ENCODE measurements at regions not wholly inside any gene's neighbourhood (a gene's known extent, or its start where the extent isn't known, plus 50 kb on each side); places are given as distances from the start of the nearest gene placed in this dataset.
"Not testable (repeated sequence)": the region's sequence is repeated elsewhere in the genome, so short reads cannot be mapped to it uniquely, and the experiment has no call there.

DNA sequence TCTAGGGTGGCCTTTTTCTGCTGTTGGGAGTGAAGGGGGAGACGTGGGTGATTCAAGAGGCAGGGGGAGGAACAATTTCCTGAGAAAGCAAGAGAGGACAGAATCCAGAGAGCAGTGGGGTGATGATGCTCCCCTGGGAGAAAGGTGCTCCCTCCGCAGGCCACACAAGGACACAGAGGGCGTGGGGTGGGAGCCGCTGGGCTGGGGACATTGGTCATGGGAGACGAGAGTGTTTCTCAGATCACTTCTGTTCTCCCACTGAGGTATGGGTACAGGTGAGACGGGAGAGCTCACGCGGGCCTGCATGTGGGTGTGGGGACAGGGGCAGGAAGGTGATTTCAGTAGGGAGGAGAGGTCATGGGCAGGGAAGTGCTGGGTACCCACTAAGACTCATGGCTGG, 259.5 kb upstream of the CTBP2 start:
- no peaks in the 10 kb centered on the region for H3K4me1 Mint-ChIP-seq (ENCODE audit: low read depth)
- ATAC-seq (replicated peaks in 1 of 2) (no peak), DNase-seq (no peak)
- no peaks in the 10 kb centered on the region for H3K27me3 Mint-ChIP-seq (ENCODE audit: low read depth)
- H3K4me3 Mint-ChIP-seq: no peak overlapping the region
- peaks cover 3 to 5% of the 10 kb centered on the region in 2 donors for H3K9me3 Mint-ChIP-seq
- no peaks in the 10 kb centered on the region for H3K36me3 Mint-ChIP-seq (ENCODE audit: insufficient read depth in 2 of 2)
- H3K27ac Mint-ChIP-seq: no peak overlapping the region

DNA sequence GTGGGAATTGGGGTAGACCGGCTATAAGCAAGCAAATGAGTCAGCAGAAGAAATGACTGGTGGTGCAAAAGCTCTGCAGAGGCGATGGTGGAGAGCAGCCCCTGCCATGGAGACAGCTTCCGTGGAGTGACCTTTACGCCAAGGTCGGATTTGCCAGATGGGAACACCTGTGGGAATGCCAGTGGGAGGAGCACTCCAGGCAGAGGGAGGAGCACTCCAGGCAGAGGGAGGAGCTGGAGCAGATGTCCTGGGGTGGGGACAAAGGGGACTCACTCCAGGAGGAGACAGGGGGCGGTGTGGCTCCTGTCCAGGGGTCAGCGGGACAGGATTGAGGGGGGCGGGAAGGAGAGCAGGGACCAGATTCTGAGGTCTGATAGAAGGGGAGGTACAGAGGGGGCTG, 258.8 kb upstream of the CTBP2 start:
- no peak overlapping the region for H3K27ac Mint-ChIP-seq
- ATAC-seq (replicated peaks in 1 of 2) (no peak), DNase-seq (no peak)
- no peaks in the 10 kb centered on the region for H3K27me3 Mint-ChIP-seq (ENCODE audit: low read depth)
- no peaks in the 10 kb centered on the region for H3K4me1 Mint-ChIP-seq (ENCODE audit: low read depth)
- no peaks in the 10 kb centered on the region for H3K36me3 Mint-ChIP-seq (ENCODE audit: insufficient read depth in 2 of 2)
- H3K4me3 Mint-ChIP-seq: no peak overlapping the region
- peaks cover 3 to 5% of the 10 kb centered on the region in 2 donors for H3K9me3 Mint-ChIP-seq

DNA sequence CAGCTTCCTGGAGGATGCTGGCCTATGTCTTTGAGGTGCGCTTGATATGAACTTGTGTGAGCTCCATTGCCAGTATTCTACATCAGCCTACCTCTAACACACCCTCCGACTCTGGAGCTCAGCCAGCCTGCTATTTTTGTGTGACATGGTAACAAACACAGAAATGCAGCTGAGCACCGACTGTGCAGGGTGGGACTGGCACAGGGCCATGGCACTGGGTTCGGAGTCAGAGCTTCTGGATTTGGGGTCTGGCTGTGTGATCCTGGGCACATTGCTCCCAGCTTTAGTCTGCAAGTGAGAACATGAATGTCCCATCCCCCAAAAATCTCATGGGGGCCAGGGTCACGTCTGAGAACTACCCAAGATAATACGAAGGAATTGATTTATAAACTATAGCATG, 257.2 kb upstream of the CTBP2 start:
- no peaks in the 10 kb centered on the region for H3K27me3 Mint-ChIP-seq (ENCODE audit: low read depth)
- DNase-seq (no peak), ATAC-seq (replicated peaks in 1 of 2) (no peak)
- H3K9me3 Mint-ChIP-seq: peaks cover 3 to 5% of the 10 kb centered on the region in 2 donors
- no peaks in the 10 kb centered on the region for H3K4me1 Mint-ChIP-seq (ENCODE audit: low read depth)
- no peaks in the 10 kb centered on the region for H3K36me3 Mint-ChIP-seq (ENCODE audit: insufficient read depth in 2 of 2)
- H3K4me3 Mint-ChIP-seq: no peak overlapping the region
- H3K27ac Mint-ChIP-seq: no peak overlapping the region

DNA sequence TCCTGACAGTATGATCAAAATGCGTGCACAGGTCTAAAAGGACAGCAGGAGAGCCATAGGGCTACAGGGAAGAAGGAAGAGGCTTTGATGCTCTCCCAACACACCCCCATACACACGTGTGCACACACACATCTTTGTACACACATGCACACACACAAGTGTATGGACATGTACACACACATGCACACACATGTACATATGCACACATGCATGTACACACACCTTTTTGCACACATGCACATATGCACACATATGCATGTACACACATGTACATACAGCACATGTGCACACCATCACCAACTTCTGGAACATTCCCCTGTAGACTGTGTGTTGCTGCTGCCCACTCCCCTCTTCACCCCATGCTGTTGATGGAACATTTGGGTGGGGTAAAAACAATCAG, 255.6 kb upstream of the CTBP2 start:
- Mint-ChIP-seq H3K4me1 (ENCODE audit: low read depth) (no peaks in the 10 kb centered on the region), H3K4me3 (no peak overlapping the region), H3K27me3 (ENCODE audit: low read depth) (no peaks in the 10 kb centered on the region), H3K36me3 (ENCODE audit: insufficient read depth in 2 of 2) (no peaks in the 10 kb centered on the region), H3K9me3 (peaks cover 3 to 5% of the 10 kb centered on the region in 2 donors), H3K27ac (no peak overlapping the region)
- DNase-seq (no peak), ATAC-seq (replicated peaks in 1 of 2) (no peak)

DNA sequence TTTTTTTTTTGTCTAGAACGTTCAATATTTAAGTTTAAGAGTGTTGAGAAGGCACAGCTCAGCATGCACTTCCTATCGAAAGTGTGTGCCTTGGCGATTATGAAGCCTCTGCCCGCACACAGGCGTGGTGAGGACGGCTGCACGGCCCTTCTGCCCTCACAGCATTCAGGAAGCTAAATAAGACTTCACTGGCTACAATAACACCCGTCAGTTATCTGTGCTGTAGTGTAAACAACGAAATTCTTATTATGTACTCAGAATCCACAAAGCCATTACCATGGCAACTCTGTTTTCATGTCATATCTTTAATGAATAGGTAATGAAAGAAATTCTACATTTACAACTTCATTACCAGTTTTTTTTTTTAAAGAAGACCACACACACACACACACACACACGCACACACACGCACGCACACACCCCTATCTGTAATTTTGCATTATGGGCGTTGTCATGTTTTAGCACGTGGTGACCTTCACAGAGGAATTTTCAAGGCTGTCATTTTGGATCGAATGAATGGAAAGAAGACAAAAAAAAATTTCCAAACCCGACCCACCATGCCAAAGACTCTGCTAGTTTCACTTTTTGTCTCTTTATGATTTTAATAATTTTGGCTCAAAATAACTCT, 254.8 kb upstream of the CTBP2 start:
- no peak for ATAC-seq (replicated peaks in 1 of 2)
- no peak overlapping the region for H3K4me3 Mint-ChIP-seq
- H3K27ac Mint-ChIP-seq: no peak overlapping the region
- H3K36me3 Mint-ChIP-seq (ENCODE audit: insufficient read depth in 2 of 2): no peaks in the 10 kb centered on the region
- no peaks in the 10 kb centered on the region for H3K27me3 Mint-ChIP-seq (ENCODE audit: low read depth)
- H3K4me1 Mint-ChIP-seq (ENCODE audit: low read depth): no peaks in the 10 kb centered on the region
- DNase-seq: no peak
- H3K9me3 Mint-ChIP-seq: peaks cover 3 to 5% of the 10 kb centered on the region in 2 donors

DNA sequence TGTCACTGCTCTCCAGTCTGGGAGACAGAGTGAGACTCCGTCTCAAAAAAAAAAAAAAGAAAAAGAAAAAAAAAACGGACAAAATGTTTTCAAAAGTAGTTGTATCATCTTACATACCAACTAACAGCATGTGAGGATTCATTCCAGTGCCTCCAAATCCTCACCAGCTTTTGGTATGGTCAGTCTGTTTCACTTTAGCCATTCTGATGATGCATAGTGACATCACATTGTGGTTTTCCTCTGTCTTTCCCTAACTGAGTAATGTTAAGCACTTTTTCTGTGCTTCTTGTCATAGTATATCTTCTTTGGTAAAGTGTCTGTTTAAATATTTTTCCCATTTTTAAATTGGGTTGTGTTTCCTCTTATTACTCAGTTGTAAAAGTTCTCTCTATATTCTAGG, 251.4 kb upstream of the CTBP2 start:
- no peaks in the 10 kb centered on the region for H3K4me1 Mint-ChIP-seq (ENCODE audit: low read depth)
- ATAC-seq (replicated peaks in 1 of 2): no peak
- H3K27me3 Mint-ChIP-seq (ENCODE audit: low read depth): no peaks in the 10 kb centered on the region
- no peak overlapping the region for H3K27ac Mint-ChIP-seq
- no peak overlapping the region for H3K4me3 Mint-ChIP-seq
- DNase-seq: no peak
- H3K9me3 Mint-ChIP-seq: peaks cover 1% of the 10 kb centered on the region in 2 donors
- no peaks in the 10 kb centered on the region for H3K36me3 Mint-ChIP-seq (ENCODE audit: insufficient read depth in 2 of 2)

DNA sequence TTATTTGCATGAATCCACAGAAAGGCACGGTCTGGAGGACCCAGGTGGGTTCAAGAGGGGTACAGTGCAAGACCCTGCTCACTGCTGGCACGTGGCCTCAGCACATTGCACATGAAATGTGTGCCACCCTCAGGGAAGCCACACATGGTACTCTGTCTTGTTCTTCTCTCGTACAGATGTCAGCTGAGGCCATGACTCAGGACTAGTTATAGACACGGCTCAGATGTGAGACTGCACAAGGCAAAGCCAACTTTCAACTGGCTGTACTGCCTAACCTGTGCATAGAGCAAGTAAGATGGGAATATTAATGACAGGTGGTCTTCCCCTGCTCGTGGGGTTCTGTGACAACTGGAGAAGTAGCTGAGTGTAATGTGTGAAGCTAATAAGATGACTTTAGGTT, 249.4 kb upstream of the CTBP2 start:
- Mint-ChIP-seq H3K27ac (no peak overlapping the region), H3K9me3 (peaks cover 0 to 6% of the 10 kb centered on the region in 2 donors), H3K27me3 (ENCODE audit: low read depth) (no peaks in the 10 kb centered on the region), H3K4me1 (ENCODE audit: low read depth) (no peaks in the 10 kb centered on the region), H3K36me3 (ENCODE audit: insufficient read depth in 2 of 2) (peaks cover 0 to 3% of the 10 kb centered on the region in 2 donors), H3K4me3 (no peak overlapping the region)
- ATAC-seq (replicated peaks in 1 of 2) (no peak), DNase-seq (no peak)

DNA sequence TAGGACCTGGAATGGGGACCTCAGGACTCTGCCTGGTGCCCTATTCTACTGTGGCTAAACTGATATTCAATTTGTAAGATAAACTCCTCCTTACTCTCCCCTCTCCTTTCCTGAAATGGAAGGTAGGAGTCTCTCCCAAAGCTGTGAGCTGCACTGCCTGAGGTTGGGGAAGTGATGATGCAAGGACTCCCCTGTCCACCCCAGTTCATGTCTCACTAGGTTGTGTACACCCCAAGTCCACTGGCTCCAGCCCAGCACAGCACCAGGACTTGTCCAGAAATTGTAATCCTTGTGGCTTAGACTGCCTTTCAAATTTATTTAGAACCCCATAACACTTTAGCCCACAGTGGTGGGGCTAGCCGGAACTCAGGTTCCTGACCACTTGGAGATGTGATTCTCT, 247.2 kb upstream of the CTBP2 start:
- Mint-ChIP-seq H3K9me3 (peaks cover 0 to 6% of the 10 kb centered on the region in 2 donors), H3K27me3 (ENCODE audit: low read depth) (no peaks in the 10 kb centered on the region), H3K36me3 (ENCODE audit: insufficient read depth in 2 of 2) (peaks cover 3 to 5% of the 10 kb centered on the region in 2 donors), H3K4me3 (no peak overlapping the region), H3K4me1 (ENCODE audit: low read depth) (no peaks in the 10 kb centered on the region), H3K27ac (no peak overlapping the region)
- DNase-seq (no peak), ATAC-seq (replicated peaks in 1 of 2) (no peak)

DNA sequence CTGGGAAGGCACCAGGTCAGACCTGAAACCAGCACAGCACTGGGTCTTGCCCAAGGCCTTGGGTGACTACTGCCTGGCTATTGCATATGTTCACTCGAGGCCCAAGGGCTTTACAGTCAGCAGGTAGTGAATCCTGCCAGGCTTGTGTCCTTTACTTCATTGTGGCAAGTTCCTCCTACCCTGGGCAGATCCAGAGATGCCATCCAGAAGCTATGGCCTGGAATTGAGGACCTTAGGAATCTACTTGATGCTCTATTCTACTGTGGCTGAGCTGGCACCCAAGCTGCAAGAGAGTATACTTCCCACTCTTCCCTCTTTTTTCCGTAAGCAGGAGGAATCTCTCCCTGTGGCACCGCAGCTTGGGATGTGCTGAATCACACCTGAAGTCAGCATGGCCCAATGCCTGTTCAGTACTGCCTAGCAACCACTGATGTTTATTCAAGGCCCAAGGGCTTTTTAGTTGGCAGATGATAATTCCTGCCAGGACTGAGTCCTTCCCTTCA, 246.7 kb upstream of the CTBP2 start:
- Mint-ChIP-seq H3K27ac (no peak overlapping the region), H3K4me3 (no peak overlapping the region), H3K36me3 (ENCODE audit: insufficient read depth in 2 of 2) (peaks cover 3 to 5% of the 10 kb centered on the region in 2 donors), H3K9me3 (peaks cover 0 to 6% of the 10 kb centered on the region in 2 donors), H3K4me1 (ENCODE audit: low read depth) (no peaks in the 10 kb centered on the region), H3K27me3 (ENCODE audit: low read depth) (no peaks in the 10 kb centered on the region)
- DNase-seq: no peak
- ATAC-seq (replicated peaks in 1 of 2): no peak

DNA sequence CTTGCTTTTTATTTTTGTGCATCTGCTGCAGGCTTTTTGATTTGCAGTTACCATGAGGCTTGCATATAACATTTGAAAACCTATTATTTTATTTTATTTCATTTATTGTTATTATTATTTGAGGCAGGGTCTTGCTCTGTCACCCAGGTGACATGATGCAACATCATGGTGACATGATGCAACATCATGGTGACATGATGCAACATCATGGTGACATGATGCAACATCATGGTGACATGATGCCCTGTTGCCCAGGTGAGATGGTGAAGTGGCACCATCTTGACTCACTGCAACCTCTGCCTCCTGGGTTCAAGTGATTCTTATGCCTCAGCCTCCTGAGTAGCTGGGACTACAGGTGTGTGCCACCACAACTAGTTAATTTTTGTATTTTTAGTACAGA, 244.5 kb upstream of the CTBP2 start:
- H3K4me1 Mint-ChIP-seq (ENCODE audit: low read depth); H3K4me3 Mint-ChIP-seq; H3K36me3 Mint-ChIP-seq (ENCODE audit: insufficient read depth in 2 of 2); H3K27me3 Mint-ChIP-seq (ENCODE audit: low read depth); ATAC-seq (replicated peaks in 1 of 2); H3K9me3 Mint-ChIP-seq; DNase-seq: not testable (repeated sequence)
- peak overlapping the region; percentile 34 for H3K27ac Mint-ChIP-seq

DNA sequence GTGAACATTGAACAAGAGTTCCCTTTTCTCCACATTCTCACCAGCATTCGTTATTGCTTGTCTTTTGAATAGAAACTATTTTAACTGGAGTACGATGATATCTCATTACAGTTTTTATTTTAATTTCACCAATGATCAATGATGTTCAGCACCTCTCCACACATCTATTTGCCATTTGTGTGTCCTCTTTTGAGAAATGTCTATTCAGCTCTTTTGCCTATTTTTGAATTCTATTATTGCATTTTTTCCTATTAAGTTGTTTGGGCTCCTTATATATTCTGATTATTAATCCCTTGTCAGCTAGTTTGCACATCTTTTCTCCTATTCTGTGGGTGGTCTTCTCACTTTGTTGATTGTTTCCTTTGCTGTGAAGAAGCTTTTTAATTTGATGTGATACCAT, 241.1 kb upstream of the CTBP2 start:
- Mint-ChIP-seq H3K36me3 (ENCODE audit: insufficient read depth in 2 of 2) (peaks cover 3% of the 10 kb centered on the region in 2 donors), H3K27ac (no peak overlapping the region), H3K9me3 (peaks cover 0 to 4% of the 10 kb centered on the region in 2 donors), H3K27me3 (ENCODE audit: low read depth) (no peaks in the 10 kb centered on the region), H3K4me1 (ENCODE audit: low read depth) (no peaks in the 10 kb centered on the region), H3K4me3 (no peak overlapping the region)
- DNase-seq (no peak), ATAC-seq (replicated peaks in 1 of 2) (no peak)

DNA sequence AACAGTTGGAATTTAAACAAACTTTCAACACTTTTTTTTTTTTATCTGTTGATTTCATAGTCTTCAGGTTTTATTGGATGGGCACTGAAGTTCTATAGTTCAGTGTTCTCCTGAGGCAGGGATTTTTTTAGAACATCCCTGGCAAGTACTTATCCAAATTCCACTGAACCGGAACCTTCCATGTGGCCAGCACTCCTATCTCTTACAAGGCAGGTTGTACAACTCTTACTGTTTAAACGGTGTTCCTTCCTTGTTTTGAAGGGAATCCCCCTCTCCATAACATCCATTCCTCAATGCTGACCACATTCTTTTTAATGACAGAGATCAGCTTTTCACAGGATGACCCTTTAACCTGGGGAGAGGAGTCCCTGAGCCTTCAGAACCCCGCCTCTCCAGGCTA, 238.9 kb upstream of the CTBP2 start:
- no peak overlapping the region for H3K4me3 Mint-ChIP-seq
- no peaks in the 10 kb centered on the region for H3K4me1 Mint-ChIP-seq (ENCODE audit: low read depth)
- H3K36me3 Mint-ChIP-seq (ENCODE audit: insufficient read depth in 2 of 2): peaks cover 0 to 3% of the 10 kb centered on the region in 2 donors
- H3K27me3 Mint-ChIP-seq (ENCODE audit: low read depth): no peaks in the 10 kb centered on the region
- DNase-seq (no peak), ATAC-seq (replicated peaks in 1 of 2) (no peak)
- H3K9me3 Mint-ChIP-seq: no peaks in the 10 kb centered on the region
- no peak overlapping the region for H3K27ac Mint-ChIP-seq

DNA sequence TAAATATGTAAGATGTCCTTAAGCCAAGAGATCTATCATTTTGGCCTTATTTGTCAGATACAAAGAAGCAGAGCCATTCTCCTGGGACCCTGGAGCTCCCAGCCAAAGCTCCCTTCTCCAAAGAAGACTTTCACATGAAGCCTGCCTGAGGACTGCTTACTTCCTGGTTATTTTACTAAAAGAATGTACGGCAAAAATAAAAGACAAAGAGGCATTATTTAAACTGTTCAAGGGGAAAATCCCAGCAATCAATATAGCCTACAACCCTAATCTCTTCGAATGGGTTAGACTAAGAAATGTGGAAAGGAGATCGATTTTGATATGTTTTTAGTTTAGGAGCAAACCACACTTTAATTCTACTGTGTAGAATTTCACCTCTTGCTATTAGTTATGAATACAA, 237.9 kb upstream of the CTBP2 start:
- Mint-ChIP-seq H3K36me3 (ENCODE audit: insufficient read depth in 2 of 2) (no peaks in the 10 kb centered on the region), H3K27me3 (ENCODE audit: low read depth) (no peaks in the 10 kb centered on the region), H3K4me1 (ENCODE audit: low read depth) (no peaks in the 10 kb centered on the region), H3K27ac (no peak overlapping the region), H3K9me3 (no peaks in the 10 kb centered on the region), H3K4me3 (no peak overlapping the region)
- ATAC-seq (replicated peaks in 1 of 2) (no peak), DNase-seq (no peak)

DNA sequence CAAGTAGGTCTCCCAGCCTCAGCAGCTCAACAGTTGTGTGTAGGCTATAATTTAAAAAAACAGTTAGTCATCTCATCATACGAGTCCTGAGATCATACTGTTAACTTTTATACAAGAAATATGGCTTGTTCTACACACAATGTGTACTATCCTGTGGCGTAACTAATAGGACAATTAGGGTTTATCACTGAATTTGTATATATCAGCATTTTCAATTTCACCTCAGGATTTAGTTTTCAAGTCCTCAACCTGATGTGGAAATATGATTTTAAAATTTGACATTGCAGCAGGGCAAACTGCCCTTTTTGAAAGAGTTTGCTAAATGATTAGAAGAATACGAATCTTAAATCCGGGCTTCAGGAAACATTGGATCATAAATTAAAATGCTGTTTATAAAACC, 237.2 kb upstream of the CTBP2 start:
- H3K27me3 Mint-ChIP-seq (ENCODE audit: low read depth): no peaks in the 10 kb centered on the region
- DNase-seq: no peak
- no peak overlapping the region for H3K4me3 Mint-ChIP-seq
- ATAC-seq (replicated peaks in 1 of 2): no peak
- no peaks in the 10 kb centered on the region for H3K4me1 Mint-ChIP-seq (ENCODE audit: low read depth)
- no peaks in the 10 kb centered on the region for H3K36me3 Mint-ChIP-seq (ENCODE audit: insufficient read depth in 2 of 2)
- no peak overlapping the region for H3K27ac Mint-ChIP-seq
- H3K9me3 Mint-ChIP-seq: no peaks in the 10 kb centered on the region
